OCI-M1 (cell line): ENCODE measurements at regions not wholly inside any gene's neighbourhood (a gene's known extent, or its start where the extent isn't known, plus 50 kb on each side); places are given as distances from the start of the nearest gene placed in this dataset.

Experiments
- DNase-seq: peaks from one replicate; lab custom pipeline; 2025; lab: John Stamatoyannopoulos, UW

GRCh38 chr18:77906103-77906892 lies 656.6 kb downstream of the GALR1 start:
- no peak for DNase-seq

GRCh38 chr18:77910347-77910746 lies 660.7 kb downstream of the GALR1 start:
- no peak for DNase-seq

DNA sequence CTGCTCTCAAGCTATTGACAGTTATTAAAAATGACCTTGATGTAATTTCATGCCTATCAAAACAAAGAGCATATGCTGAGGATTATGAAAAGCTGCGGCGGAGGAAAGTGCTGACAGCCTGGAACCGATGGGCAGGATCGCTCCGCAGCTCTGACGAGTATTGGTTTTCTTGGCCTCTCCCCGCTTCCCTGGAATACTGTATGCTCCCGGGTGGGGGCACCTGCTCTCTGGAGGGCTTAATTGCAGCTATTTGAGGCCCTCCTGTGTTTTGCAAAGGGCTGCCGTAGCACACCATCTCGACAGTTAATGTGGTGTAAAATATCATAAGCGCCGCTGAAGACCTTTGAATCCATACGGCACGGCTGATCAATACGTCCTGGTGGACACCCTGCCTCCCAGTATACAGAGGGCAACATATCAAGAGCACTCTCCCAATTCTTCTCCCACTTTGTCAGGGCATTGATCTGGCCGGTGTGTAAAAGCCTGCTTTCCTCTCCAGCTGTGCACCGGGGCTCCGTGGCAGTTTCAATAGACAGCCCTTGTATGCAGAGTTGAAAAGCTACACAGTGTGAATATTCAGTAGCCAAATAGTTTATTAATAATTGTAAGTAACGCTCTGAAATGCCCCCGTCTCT lies 662.4 kb downstream of the GALR1 start:
- DNase-seq = no peak

DNA sequence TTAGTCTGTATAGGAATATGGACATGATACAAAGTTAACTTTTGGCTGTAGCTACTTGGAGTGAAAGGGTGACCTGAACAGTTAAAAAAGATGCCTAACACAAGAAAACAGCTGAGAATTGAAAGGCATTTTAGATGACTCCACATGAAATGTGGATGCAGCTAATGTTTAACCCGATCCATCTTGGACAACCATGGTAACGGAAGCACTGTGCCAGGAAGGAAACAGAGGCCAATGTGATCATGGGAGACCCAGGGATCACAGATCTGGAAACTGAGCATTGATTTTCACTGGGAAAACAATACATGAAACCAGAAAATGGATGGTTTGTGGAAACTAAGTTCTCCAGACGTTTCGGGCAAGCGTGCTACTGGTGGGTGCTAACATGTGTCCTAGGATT lies 669.1 kb downstream of the GALR1 start:
- DNase-seq = no peak

DNA sequence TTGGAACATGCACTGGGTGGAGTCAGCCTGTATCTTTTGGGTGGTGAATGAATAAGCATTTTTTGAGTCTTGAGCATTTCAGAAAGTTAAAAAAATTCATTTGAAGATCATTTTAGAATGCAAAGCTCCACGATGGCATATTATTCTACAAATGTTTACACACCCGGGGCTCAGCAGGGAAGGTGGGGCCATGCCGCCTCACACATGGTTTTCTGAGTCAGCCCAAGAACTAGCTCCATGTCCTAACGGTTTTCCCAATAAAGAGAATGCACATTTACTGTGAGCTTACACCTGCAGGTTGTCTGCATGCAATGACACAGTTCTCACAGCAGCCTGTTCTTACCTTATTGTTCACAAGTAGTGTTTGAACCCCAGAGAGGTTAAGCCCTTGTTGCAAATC lies 670.3 kb downstream of the GALR1 start:
- no peak for DNase-seq

- DNase-seq = no peak
Observed at GRCh38 chr18:77935342-77935741, 685.7 kb downstream of the GALR1 start.

GRCh38 chr18:77940566-77940965 lies 690.9 kb downstream of the GALR1 start:
- DNase-seq = no peak

DNA sequence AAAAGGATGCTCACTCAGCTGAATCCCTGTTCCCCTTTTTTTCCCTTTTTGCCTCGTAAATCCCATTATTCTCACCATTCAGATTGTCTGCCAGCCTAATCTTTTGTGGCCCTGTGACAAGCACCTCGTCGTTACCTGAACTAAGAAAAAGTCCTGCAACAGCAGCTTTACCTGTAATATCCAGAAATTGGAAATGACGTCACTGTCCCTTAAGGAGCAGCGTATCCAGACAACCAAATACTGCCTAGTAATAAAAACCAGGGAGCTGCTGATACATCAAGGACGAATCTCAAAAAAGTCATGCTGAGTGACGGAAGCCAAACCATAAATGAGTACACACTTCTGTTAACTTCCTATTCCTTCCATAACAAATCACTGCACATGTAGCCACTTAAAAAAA lies 694.9 kb downstream of the GALR1 start:
- DNase-seq = no peak

GRCh38 chr18:77948567-77948966 lies 698.9 kb downstream of the GALR1 start:
- DNase-seq = peak; percentile 11

GRCh38 chr18:77949355-77949973 lies 699.8 kb downstream of the GALR1 start:
- DNase-seq = no peak

DNA sequence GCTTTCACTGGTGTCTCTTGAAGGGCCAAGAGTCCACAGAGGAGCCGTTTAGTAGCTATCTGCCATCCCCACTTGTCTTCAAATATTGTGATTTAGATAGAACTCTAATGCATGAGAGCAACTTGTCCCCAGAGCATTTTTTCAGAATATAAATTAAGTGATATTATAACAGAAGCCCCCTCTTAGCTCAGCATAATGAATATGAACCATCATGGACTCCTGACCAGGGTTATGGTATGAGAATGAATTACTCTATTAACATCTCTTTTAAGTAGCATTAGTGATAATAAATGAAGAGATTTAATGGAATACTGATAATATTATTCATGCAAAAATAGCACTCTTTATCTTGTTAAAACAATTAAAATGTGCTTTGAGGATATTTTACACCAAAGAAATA lies 709.6 kb downstream of the GALR1 start:
- no peak for DNase-seq

DNA sequence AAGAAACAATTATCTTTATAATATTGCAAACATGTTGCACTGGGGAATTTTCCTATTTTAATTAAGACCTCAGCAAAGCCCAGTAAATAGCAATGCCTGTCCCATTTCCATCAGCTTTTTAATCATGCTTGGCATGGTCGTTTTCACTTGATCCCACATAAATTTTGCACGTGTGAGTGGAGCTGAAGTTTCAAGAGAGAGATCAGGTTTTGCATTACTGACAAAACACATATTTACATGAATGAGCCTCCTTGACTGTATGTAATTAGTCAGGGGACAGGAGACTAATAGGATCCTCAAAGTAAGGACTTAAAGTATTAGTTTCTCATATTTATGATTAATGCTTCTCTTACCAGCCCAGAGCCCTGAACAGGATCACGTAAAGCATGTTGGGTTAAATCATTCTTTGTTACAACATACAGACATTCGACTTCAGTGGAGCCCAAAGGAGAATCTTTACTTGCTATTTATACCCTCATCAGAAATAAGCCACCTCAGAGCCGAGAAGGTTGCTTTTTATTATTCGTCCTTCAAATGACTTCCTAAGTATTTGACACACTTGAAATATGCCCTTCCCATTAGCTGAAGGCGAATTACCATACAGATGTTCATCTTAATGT lies 711.3 kb downstream of the GALR1 start:
- no peak for DNase-seq

GRCh38 chr18:77967071-77967470 lies 717.4 kb downstream of the GALR1 start:
- DNase-seq = no peak

DNA sequence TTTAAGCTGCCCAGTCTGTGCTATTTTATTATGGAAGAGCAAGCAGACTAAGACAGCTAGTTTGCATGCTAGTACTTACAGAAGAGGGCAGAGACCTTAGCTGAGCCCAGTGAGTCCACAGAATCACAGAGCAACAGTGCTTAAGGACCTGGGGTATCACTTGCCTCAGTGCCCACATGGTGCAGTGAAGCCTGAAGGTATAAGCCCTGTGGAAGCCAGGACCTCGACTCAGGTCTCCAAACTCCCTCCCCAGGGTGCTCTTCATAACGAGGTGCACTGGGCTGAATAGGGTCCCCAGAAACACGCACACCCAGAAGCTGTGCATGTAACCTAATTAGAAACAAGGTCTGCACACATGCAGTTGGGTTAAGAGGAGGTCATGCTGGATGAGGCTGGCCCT lies 718.1 kb downstream of the GALR1 start:
- DNase-seq = no peak

DNA sequence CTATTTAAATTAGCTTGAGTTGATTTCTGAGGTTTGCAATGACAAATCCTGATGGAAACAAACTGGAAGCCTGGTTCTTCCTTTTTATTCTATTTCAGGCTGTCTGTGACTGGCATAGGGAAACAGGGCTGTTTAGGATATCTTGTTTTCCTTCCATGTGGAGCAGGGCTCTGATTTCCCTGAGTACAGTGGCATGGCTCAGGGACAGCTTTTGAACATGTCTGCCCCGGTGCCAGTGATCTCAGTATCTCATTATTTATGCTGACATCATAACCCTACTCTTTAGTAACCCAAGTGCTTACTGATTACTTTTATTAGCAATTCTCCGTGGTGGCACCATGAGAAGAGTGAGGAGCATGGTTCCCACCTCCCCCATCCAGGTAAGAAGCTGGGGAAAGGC lies 720.3 kb downstream of the GALR1 start:
- DNase-seq = no peak

- DNase-seq = no peak
Observed at GRCh38 chr18:77970814-77971213, 721.2 kb downstream of the GALR1 start.

- no peak for DNase-seq
Observed at GRCh38 chr18:77973745-77974144, 724.1 kb downstream of the GALR1 start.

- DNase-seq = no peak
Observed at GRCh38 chr18:77974329-77974728, 724.7 kb downstream of the GALR1 start.

- no peak for DNase-seq
Observed at GRCh38 chr18:77977331-77977730, 727.7 kb downstream of the GALR1 start.

- no peak for DNase-seq
Observed at GRCh38 chr18:77980275-77980674, 730.6 kb downstream of the GALR1 start.

DNA sequence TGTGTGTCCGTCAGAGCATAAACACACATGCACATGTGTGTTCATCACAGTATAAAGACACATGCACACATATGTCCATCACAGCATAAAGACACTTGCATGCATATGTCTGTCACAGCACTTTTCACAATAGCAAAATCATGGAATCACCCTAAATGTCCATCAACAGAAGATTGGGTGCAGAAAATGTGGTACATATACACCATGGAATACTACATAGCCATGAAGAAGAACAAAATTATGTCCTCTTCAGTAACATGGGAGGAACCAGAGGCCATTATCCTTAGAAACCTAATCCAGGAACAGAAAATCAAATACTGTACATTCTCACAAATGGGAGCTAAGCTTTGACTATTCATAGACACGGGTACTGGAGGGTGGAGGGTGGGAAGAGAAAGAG lies 732.2 kb downstream of the GALR1 start:
- DNase-seq = no peak

GRCh38 chr18:77983270-77983669 lies 733.6 kb downstream of the GALR1 start:
- DNase-seq = no peak

DNA sequence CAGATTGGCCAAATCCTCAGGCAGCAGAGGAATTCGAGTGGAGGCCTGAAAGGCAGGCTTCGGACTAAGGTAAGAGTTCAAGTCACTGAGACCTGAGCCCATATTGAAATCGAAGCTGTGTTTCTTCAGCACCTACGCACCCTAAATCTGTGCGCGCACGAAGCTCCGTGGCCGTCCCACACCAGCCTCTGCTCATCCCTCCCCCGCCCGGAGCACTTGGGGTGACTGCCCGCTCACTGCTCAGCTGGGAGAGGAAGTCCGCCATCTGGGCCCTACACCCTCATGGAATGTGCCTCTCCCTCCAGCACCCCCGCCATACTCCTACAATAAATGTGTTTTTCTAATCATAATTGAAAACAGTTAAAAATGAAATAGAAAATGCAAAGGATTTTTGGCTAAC lies 734.5 kb downstream of the GALR1 start:
- no peak for DNase-seq
